OCI-LY7 (cell line): ENCODE measurements at regions not wholly inside any gene's neighbourhood (a gene's known extent, or its start where the extent isn't known, plus 50 kb on each side); places are given as distances from the start of the nearest gene placed in this dataset.

ENCODE experiments used
- EZH2phosphoT487 ChIP-seq: fragments of 200-600 bp; sonication (generic); IDR thresholded peaks from 2 replicates; pipeline ENCODE4 v1.6.1; 2018; ENCODE audit warnings: low read depth, borderline replicate concordance, mild to moderate bottlenecking, mixed run types, antibody characterized with exemption, low read length, moderate library complexity, mixed read lengths
- TF ChIP-seq, protein P1 (sequence below): fragments of 200-600 bp; sonication (generic); conservative IDR thresholded peaks from 2 replicates; pipeline ENCODE4 v1.5.1; 2014; ENCODE audit warnings: mild to moderate bottlenecking, antibody characterized with exemption, low read length, moderate library complexity, mixed read lengths

DNA sequence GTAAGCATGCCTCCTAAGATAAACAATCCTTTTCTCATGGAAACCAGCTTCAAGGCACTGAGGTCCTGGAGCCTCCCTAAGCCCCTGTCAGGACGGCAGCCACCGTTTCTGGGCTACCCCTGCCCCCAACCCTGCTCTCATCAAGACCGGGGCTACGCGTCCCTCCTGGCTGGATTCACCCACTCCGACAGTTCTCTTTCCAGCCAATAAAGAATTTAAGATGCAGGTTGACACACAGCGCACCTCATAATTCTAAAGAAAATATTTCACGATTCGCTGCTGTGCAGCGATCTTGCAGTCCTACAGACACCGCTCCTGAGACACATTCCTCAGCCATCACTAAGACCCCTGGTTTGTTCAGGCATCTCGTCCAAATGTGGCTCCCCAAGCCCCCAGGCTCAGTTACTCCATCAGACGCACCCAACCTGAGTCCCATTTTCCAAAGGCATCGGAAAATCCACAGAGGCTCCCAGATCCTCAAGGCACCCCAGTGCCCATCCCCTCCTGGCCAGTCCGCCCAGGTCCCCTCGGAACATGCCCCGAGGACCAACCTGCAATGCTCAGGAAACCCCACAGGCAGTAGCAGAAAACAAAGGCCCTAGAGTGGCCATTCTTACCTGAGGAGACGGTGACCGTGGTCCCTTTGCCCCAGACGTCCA, 336.3 kb downstream of the TMEM121 start:
- TF ChIP-seq, protein P1, sequence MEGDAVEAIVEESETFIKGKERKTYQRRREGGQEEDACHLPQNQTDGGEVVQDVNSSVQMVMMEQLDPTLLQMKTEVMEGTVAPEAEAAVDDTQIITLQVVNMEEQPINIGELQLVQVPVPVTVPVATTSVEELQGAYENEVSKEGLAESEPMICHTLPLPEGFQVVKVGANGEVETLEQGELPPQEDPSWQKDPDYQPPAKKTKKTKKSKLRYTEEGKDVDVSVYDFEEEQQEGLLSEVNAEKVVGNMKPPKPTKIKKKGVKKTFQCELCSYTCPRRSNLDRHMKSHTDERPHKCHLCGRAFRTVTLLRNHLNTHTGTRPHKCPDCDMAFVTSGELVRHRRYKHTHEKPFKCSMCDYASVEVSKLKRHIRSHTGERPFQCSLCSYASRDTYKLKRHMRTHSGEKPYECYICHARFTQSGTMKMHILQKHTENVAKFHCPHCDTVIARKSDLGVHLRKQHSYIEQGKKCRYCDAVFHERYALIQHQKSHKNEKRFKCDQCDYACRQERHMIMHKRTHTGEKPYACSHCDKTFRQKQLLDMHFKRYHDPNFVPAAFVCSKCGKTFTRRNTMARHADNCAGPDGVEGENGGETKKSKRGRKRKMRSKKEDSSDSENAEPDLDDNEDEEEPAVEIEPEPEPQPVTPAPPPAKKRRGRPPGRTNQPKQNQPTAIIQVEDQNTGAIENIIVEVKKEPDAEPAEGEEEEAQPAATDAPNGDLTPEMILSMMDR, result no peak
- no peak for TF ChIP-seq EZH2phosphoT487
